T-helper 1 cell (primary cell): ENCODE measurements at regions not wholly inside any gene's neighbourhood (a gene's known extent, or its start where the extent isn't known, plus 50 kb on each side); places are given as distances from the start of the nearest gene placed in this dataset.
"Not testable (repeated sequence)": the region's sequence is repeated elsewhere in the genome, so short reads cannot be mapped to it uniquely, and the experiment has no call there.

Experiments used
- DNase-seq, 5 donors: peaks; one replicate each; pipeline ENCODE4 v3.0.0-alpha.2; 2012 to 2020

DNA sequence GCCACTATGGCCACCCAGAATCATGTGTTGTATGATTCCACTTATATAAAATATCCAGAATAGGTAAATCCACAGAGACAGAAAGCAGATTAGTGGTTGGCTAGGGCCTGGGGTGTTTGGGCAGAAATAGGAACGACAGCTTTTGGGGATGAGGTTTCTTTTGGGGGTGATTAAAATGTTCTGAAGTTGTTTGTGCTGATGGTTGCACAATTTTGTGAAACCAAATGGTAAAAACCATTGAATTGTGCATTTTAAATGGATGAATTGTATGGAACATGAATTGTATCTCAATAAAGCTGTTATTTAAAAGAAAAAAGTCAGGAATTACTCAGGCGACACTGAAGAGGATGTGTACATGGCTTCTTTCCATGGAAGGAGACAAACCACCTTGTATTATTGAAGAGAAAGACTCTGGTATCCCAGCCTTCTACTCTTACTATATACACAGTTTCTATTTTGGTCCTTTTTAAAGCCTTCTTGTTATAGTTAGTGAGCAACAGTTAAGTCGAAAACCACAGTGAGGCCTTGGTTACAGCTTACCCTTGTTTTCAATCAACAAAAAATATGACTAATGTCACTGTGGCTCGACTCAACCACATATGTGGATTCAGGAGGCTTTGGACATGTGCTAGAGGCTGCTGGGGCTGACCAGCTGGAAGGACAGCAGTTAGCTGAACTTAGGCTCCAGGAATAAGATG is 57.1 kb upstream of the KMT2E start:
- peak in 1 of 5 donors; percentile 82 for DNase-seq

DNA sequence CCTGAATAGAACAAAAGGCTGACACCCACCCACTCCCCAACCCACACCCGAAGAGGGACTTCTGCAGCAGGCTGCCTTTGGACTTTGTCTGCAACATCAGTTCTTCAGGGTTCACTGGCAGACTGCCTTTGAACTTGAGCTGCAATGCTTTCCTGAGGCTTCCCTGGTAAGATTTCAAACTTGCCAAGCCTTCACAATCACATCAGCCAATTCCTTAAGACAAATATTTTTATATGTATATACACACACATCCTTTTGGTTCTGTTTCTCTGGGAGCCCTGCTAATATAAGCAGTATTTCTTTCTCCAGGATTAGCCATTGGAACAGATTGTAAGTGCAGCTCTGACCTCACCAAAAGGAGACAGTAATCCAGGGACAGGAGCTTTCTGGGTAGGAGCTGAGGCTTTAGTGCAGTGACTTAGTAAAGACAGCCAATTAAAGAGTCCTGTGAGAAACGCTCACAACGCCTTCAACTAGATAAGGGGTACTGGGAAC is 55.6 kb upstream of the KMT2E start:
- no peak for DNase-seq

DNA sequence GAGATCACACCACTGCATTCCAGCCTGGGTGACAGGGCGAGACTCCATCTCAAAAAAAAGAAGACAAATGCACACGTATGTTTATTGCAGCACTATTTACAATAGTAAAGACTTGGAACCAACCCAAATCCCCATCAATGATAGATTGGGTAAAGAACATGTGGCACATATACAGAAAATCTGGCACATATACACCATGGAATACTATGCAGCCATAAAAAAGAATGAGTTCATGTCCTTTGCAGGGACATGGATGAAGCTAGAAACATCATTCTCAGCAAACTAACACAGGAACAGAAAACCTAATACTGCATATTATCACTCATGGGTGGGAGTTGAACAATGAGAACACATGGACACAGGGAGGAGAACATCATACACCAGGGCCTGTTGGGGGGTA is 54.5 kb upstream of the KMT2E start:
- not testable (repeated sequence) for DNase-seq

DNA sequence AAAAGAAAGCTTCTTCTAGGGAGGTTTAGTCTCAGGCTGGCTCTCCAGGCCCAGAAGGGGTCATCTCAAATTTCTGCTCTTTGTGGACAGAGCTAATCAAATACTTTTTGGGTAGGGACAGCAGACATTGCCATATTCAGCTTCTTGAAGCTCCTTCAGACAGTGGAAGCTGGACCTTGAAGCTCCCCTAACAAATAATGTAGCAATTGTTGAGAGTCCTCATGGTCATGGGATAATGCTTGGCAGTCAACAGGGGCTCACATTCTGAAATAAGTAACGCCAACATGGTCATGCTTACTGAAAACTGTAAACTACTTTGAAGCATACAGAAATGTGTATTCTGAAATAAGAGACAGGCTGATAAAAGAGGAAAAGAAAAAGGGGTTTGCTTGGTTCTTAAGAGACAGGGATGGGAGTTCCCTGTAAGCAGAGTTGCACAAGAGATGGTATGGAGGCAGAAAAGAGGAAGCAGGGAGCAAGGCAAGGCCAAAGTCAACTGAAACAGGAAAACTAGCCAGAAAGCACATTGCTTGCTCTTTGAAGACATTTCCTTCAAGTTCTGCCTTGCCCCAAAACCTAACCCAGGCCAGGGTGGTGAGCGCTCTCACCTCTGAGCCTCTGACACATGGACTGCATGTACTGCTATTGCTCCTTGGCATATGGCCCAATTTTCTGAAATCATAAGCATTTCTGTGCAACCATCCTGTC is 53.1 kb upstream of the KMT2E start:
- no peak for DNase-seq

DNA sequence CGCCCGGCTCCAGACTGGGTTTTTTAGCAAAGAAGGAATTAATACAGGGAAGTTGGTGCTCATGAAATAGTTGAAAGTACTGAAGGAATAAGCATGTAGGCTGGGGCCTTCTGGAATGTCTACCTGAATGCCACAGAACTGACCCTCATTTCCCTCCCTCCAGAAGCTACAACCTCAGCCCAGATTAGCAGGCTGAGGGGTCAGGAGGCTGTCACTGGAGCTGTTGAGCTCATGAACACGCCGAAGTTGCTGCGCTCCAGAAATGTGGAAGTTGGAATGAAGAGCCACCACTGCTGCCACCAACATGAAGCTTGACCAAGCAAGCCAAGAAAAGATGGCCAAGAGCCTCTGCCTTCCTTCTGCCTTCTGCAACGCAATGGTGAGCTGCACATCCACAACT is 52.2 kb upstream of the KMT2E start:
- no peak for DNase-seq

DNA sequence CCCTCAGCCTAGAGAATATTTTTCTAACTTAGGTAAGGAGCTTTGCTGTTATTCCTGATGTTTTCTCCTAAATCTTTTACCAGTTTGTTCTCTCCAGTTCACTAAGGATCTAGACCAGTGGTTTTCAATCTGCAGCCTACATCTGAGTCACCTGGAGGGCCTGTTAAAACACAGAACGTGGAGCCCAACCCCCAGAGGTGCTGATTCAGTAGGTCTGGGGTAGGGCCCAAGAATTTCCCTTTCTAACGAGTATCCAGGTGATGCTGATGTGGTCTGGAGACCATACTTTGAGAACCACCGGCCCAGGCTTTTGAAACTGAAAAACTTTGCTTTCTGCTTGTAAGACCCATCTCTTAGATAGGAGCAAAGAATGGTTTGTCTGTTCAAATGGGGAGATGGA is 51.2 kb upstream of the KMT2E start:
- no peak for DNase-seq

DNA sequence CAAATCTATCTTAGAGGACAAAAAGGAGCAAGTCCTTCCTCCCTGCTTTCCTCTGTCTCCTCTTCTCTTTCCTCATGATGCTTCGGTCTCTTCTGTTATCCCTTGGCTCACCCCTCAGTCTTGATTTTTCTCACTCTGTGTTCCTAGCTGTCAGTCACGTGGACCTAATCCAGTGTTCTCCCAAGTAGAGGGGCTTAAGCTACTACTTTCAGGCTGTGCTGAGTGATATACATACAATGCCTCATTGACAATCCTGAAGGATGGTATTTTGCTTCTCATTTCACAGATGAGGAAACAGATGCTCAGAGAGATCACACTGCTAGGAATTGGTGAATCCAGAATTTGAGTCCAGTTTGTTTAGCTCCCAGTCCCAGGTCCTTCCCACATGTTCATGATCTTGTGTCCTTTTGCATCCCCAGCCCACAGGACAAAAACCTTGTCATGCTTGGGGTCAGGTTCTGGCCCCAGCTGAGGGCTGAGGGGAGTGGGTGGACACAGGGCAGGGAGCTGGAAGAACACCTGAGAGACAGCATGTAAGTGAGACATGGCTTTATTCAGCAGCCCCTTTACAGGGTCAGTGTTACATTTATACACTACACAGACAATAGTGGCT is 50.5 kb upstream of the KMT2E start:
- no peak for DNase-seq

DNA sequence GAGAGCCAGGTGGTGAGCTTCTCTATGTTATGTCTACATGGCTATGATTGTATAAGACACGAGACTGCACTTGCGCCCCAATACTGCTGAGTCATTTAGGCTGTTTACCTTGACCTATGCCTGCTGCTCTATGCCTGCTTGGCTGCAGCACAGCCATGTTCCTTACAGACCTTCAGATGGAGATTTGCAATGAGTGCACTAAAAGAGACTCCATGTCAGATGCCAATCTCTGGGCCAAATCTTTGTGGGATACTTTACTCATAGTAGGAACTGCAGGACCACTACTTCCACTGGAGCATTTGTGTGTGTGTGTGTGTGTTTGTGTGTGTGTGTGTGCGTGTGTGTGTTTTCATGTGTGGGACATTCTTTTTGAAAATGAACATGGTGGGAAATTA is 50.0 kb upstream of the KMT2E start:
- DNase-seq = no peak
